ENCODE measurements at regions not wholly inside any gene's neighbourhood (a gene's known extent, or its start where the extent isn't known, plus 50 kb on each side); places are given as distances from the start of the nearest gene placed in this dataset.
A peak's percentile ranks its signal among the peaks of the same experiment; 100 is the strongest.
"Not testable (repeated sequence)": the region's sequence is repeated elsewhere in the genome, so short reads cannot be mapped to it uniquely, and the experiment has no call there.

DNA sequence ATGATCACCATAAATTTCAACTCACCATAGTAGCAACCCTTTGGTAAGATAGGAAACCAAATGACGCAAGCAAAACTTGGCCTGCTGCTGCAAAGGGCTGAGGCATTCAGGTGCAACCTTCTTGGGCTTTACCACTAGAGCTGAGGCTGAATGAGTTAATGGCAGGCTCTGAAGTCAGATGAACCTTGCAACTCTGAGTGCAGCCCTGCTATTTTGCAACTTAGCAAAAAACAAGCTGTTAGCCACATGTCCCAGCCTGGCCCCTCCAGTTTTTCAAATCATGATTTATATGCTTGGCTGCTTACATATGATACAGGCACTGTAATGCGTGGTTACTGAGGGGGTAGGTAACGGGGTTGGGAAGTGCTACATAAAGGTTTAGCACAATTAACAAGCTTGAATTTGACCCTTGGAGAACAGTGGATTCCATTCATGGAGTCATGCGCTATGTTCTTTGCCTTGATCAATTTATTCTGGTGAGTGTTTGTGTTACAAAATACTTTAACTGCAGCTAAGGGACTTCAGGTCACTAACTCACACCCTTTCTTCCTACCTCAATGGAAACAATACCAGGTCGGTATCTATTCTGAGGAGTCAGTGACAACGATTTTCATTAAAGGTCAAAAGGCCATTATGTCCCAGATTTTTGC is 80.5 kb upstream of the PPARGC1A start:
- in situ Hi-C loops (cut with HindIII; ENCODE audit: low sequenced_read_pairs) = no loop called here
- TF ChIP-seq, protein P1, sequence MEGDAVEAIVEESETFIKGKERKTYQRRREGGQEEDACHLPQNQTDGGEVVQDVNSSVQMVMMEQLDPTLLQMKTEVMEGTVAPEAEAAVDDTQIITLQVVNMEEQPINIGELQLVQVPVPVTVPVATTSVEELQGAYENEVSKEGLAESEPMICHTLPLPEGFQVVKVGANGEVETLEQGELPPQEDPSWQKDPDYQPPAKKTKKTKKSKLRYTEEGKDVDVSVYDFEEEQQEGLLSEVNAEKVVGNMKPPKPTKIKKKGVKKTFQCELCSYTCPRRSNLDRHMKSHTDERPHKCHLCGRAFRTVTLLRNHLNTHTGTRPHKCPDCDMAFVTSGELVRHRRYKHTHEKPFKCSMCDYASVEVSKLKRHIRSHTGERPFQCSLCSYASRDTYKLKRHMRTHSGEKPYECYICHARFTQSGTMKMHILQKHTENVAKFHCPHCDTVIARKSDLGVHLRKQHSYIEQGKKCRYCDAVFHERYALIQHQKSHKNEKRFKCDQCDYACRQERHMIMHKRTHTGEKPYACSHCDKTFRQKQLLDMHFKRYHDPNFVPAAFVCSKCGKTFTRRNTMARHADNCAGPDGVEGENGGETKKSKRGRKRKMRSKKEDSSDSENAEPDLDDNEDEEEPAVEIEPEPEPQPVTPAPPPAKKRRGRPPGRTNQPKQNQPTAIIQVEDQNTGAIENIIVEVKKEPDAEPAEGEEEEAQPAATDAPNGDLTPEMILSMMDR (IDR thresholded peaks at IDR 0.05; ENCODE audit: low read depth, low read length, missing control alignments) = no peak
- H3K4me3 ChIP-seq (ENCODE audit: low read depth, low read length) = no peak overlapping the region
- DNase-seq (ENCODE audit: low read depth) = no peak

DNA sequence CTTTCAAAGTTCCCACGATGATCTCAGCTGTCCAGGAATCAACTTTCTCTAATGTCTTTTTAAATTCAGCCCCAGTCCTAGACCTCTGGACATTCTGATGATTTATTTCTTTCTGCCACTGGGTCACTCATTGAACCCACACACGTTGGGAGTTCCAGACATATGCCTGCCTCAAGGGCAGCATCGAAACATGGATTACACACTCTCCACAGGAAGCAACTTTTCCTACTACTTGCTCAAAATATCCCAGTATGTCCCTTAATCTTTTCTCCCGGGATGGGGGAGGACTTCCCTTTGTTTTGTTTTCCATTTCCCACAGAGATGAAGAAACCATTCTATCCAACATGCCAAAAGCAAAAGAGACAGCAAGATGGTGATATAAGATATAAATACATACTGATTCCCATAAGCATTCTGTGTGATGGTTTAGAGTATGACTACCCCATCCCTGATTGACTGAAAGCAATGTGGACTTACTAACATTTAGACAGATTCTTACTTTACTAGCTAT is 79.8 kb upstream of the PPARGC1A start:
- no peak for DNase-seq (ENCODE audit: low read depth)
- TF ChIP-seq, protein P1 (IDR thresholded peaks at IDR 0.05; ENCODE audit: low read depth, low read length, missing control alignments) = no peak

DNA sequence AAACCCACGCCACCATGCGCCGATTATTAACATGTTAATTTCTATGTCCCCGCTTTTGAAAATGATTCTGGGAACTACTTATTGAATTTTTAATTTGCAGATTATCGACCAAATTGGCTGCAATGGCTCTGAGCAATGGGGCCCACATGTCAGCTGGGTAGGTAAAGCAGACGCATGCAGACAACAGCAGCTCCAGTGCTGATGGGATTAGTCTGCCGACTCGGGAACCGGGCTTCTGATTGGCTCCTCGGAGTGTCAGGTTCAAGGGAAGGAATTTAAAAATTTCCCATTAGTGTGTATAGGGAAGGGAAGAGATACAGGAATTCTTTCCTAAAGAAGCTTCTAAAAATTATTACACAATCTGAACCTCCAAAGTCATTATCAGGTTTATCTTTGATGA is 77.4 kb upstream of the PPARGC1A start:
- no peak for DNase-seq (ENCODE audit: low read depth)
- in situ Hi-C loops (cut with HindIII; ENCODE audit: low sequenced_read_pairs) = loop anchor here (5.0 kb wide), 1 partner anchor 70 kb away; no protein-coding TSS in a partner anchor
- no peak overlapping the region for H3K4me3 ChIP-seq (ENCODE audit: low read depth, low read length)
- TF ChIP-seq, protein P1 (IDR thresholded peaks at IDR 0.05; ENCODE audit: low read depth, low read length, missing control alignments) = no peak

More for the DNA sequence above, 79.8 kb upstream of the PPARGC1A start:
- in situ Hi-C loops (cut with HindIII; ENCODE audit: low sequenced_read_pairs) = loop anchor here (5.0 kb wide), 1 partner anchor 68 kb away; no protein-coding TSS in a partner anchor
- H3K4me3 ChIP-seq (ENCODE audit: low read depth, low read length) = no peak overlapping the region

DNA sequence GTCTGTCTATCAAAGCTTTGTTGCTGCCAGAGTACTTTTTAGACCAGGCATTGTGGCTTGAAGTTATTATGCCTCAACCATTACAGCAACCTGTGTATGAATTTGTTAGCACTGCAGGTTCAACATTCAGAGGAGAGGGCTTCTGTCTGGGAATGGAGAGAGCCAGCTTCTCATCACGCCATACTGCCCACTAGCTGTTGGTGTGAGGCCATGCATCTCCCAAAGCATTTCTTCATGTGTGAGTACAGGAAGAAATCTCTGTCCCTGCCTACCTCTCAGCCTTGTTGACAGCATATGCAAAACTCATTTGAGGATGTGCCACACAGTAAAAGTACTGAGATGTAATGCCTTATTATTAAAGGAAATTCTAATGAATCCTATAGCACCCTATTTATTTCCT is 76.9 kb upstream of the PPARGC1A start:
- DNase-seq (ENCODE audit: low read depth) = no peak
- TF ChIP-seq, protein P1 (IDR thresholded peaks at IDR 0.05; ENCODE audit: low read depth, low read length, missing control alignments) = peak; percentile 33
- H3K4me3 ChIP-seq (ENCODE audit: low read depth, low read length) = no peak overlapping the region
- in situ Hi-C loops (cut with HindIII; ENCODE audit: low sequenced_read_pairs) = loop anchor here (5.0 kb wide), 1 partner anchor 71 kb away; no protein-coding TSS in a partner anchor

DNA sequence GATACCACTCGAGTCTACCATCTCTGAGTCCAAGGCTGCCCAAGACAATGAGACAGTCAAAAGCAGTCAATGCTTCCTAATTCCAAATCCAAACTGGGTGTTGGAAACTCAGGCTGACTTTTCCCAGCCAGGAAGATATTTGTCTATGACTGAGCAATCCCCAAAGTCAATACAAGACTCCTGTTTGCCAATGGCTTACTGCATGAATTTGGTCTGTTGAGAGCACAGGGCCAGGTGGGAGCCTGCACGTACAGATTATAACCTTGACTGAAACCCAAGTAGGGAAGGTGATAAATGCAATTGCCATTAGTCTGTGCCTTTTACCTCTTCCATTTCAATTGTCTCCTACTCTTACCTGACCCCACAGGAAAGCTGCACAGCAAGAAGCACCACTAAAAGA is 72.6 kb upstream of the PPARGC1A start:
- TF ChIP-seq, protein P1 (IDR thresholded peaks at IDR 0.05; ENCODE audit: low read depth, low read length, missing control alignments) = no peak
- in situ Hi-C loops (cut with HindIII; ENCODE audit: low sequenced_read_pairs) = no loop called here
- no peak for DNase-seq (ENCODE audit: low read depth)
- H3K4me3 ChIP-seq (ENCODE audit: low read depth, low read length) = no peak overlapping the region

DNA sequence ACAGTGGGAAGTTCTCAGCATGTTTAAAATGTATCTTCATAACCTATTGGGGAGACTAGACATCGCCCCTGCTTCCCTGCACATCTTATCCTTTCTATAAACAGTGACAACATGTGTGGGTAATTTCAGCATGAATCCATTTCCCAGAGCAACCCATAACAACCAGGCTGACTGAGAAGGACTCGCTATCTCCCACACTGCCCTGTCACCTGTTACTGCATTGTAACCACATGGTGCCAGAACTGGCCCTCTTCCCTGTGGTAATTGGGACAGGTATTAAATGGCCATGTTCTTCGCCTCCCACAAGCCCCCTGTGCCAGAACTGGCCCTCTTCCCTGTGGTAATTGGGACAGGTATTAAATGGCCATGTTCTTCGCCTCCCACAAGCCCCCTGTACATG is 71.5 kb upstream of the PPARGC1A start:
- DNase-seq (ENCODE audit: low read depth); in situ Hi-C loops (cut with HindIII; ENCODE audit: low sequenced_read_pairs); H3K4me3 ChIP-seq (ENCODE audit: low read depth, low read length): not testable (repeated sequence)

DNA sequence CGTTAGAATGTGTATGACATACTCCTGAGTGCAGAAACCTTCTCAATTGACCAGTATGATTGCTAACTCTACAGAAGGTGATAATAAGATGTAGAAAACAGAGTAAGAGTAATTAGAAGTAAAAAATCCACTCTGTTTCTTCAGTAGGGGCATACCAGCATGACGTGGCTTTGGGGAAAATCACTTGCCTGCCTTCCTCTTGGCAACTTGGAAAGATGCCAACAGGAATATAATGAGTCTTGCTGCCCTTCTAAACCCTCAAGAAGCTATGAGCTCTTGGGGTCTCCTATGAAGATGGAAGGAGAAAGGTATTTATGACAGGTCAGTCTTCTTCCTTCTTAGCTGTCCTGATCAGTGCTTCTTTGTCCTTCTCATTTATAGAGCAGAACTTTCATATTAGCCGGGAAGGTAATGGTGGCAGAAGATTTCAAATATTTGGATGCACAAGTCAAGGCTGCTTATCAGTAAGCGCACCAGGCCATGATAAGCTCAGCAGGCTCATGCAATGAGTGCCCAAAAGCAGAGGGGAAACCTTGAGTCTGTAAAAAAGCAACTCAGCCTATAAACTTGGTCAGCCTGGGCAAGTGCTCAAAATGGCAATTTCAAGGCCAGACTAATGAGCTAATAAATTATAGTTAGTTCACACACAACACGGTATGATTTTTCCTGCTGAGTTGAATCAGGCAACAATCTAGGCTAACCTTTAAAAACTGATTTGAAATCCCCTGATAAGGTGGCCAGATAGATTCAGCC is 69.7 kb upstream of the PPARGC1A start:
- TF ChIP-seq, protein P1 (IDR thresholded peaks at IDR 0.05; ENCODE audit: low read depth, low read length, missing control alignments) = no peak
- in situ Hi-C loops (cut with HindIII; ENCODE audit: low sequenced_read_pairs) = no loop called here
- no peak for DNase-seq (ENCODE audit: low read depth)

More for the DNA sequence above, 69.7 kb upstream of the PPARGC1A start:
- no peak overlapping the region for H3K4me3 ChIP-seq (ENCODE audit: low read depth, low read length)
